HL-60 (cell line): ENCODE measurements at regions not wholly inside any gene's neighbourhood (a gene's known extent, or its start where the extent isn't known, plus 50 kb on each side); places are given as distances from the start of the nearest gene placed in this dataset.

Experiments
- CTCF ChIP-seq: IDR thresholded peaks from one replicate; pipeline ENCODE4 v1.5.1; 2011; ENCODE audit warnings: low read length, control low read depth, inconsistent platforms; ENCODE audit not compliant: insufficient read depth
- GABPA ChIP-seq: IDR thresholded peaks from 2 replicates; pipeline ENCODE4 v1.6.1; 2012; ENCODE audit warnings: low read depth
- POLR2AphosphoS5 ChIP-seq: IDR thresholded peaks from 2 replicates; pipeline ENCODE4 v1.6.1; 2012; ENCODE audit warnings: low read depth
- REST ChIP-seq: IDR thresholded peaks from 2 replicates; pipeline ENCODE4 v1.6.1; 2012; ENCODE audit warnings: low read depth; ENCODE audit not compliant: insufficient replicate concordance
- SPI1 ChIP-seq: IDR thresholded peaks from 2 replicates; pipeline ENCODE4 v1.6.1; 2012; ENCODE audit warnings: low read depth, mild to moderate bottlenecking, borderline replicate concordance

- TF ChIP-seq CTCF (no peak), POLR2AphosphoS5 (no peak), SPI1 (no peak), REST (no peak), GABPA (no peak)
Observed at GRCh38 chr18:78893281-78894032, 86.2 kb upstream of the SALL3 start.
